Putamen (tissue), 1 donor: ENCODE measurements at regions not wholly inside any gene's neighbourhood (a gene's known extent, or its start where the extent isn't known, plus 50 kb on each side); places are given as distances from the start of the nearest gene placed in this dataset.

ENCODE experiments used
- DNase-seq: peaks from one replicate; pipeline ENCODE4 v3.0.0-alpha.2; 2016; ENCODE audit warnings: low spot score

- DNase-seq: no peak
These were observed 362.7 kb downstream of the GADD45G start for GRCh38 chr9:89967527-89967926.

GRCh38 chr9:89969156-89969675 is 364.4 kb downstream of the GADD45G start:
- no peak for DNase-seq

GRCh38 chr9:89969881-89970639 is 365.2 kb downstream of the GADD45G start:
- DNase-seq: no peak

GRCh38 chr9:89970701-89971100 is 365.9 kb downstream of the GADD45G start:
- DNase-seq: no peak

- no peak for DNase-seq
These were observed 367.7 kb downstream of the GADD45G start for GRCh38 chr9:89972535-89972934.

- no peak for DNase-seq
These were observed 369.8 kb downstream of the GADD45G start for GRCh38 chr9:89974582-89974981.

- no peak for DNase-seq
These were observed 370.2 kb downstream of the GADD45G start for GRCh38 chr9:89975024-89975423.

GRCh38 chr9:89975630-89976029 is 370.8 kb downstream of the GADD45G start:
- DNase-seq: no peak

GRCh38 chr9:89978185-89978584 is 373.4 kb downstream of the GADD45G start:
- DNase-seq: no peak

GRCh38 chr9:89980600-89980999 is 375.8 kb downstream of the GADD45G start:
- no peak for DNase-seq

GRCh38 chr9:89982016-89982415 is 377.2 kb downstream of the GADD45G start:
- no peak for DNase-seq

- DNase-seq: peak; percentile 34
These were observed 378.6 kb downstream of the GADD45G start for GRCh38 chr9:89983411-89983810.

- DNase-seq: peak; percentile 61
These were observed 379.4 kb downstream of the GADD45G start for GRCh38 chr9:89984214-89984613.

- DNase-seq: no peak
These were observed 380.3 kb downstream of the GADD45G start for GRCh38 chr9:89985068-89985467.

- DNase-seq: no peak
These were observed 381.4 kb downstream of the GADD45G start for GRCh38 chr9:89986190-89986589.

GRCh38 chr9:89988458-89988857 is 383.6 kb downstream of the GADD45G start:
- no peak for DNase-seq

- DNase-seq: no peak
These were observed 386.5 kb downstream of the GADD45G start for GRCh38 chr9:89991204-89991790.

- no peak for DNase-seq
These were observed 387.8 kb downstream of the GADD45G start for GRCh38 chr9:89992326-89993198.

GRCh38 chr9:89993678-89994630 is 389.1 kb downstream of the GADD45G start:
- peak; percentile 26 for DNase-seq

- DNase-seq: no peak
These were observed 390.3 kb downstream of the GADD45G start for GRCh38 chr9:89994988-89995613.

GRCh38 chr9:89996116-89996515 is 391.3 kb downstream of the GADD45G start:
- no peak for DNase-seq
